ENCODE measurements at regions not wholly inside any gene's neighbourhood (a gene's known extent, or its start where the extent isn't known, plus 50 kb on each side); places are given as distances from the start of the nearest gene placed in this dataset.

GRCh38 chr12:25005376-25005775 lies 56.5 kb upstream of the BCAT1 start:
- no peak for DNase-seq (ENCODE audit: low read depth)

GRCh38 chr12:25004447-25004846 lies 55.5 kb upstream of the BCAT1 start:
- DNase-seq (ENCODE audit: low read depth), result no peak

- no peak for DNase-seq (ENCODE audit: low read depth)
These were observed 52.4 kb upstream of the BCAT1 start for GRCh38 chr12:25001311-25001710.

Measured in stimulated activated CD8-positive, alpha-beta memory T cell treated with anti-CD3 and anti-CD28 coated beads, Interleukin-7, amount 100 ng/mL, for 24 hours (primary cell).